GM12878 (cell line): ENCODE measurements at regions not wholly inside any gene's neighbourhood (a gene's known extent, or its start where the extent isn't known, plus 50 kb on each side); places are given as distances from the start of the nearest gene placed in this dataset.

Source experiments
- ATAC-seq: fragments of 200-7000 bp; cut with Tn5 transposase; 3 replicates; pipeline ENCODE4 v1.9.1; 2020; ENCODE audit warnings: mild to moderate bottlenecking, moderate library complexity
- BruUV-seq: library from RNA; stranded (reverse); fragments of 400-500 nt; replicated peaks from 2 replicates; lab custom pipeline; 2021; lab: Mats Ljungman, UMichigan
- CTCF ChIA-PET: fragments of 300-600 bp; sonication (Branson Sonifier 250); formaldehyde crosslinking; extraction: SDS; loops from one replicate; lab custom pipeline; 2021; ENCODE audit warnings: inconsistent platforms; lab: Yijun Ruan, JAX
- POLR2A ChIA-PET: fragments of 350-600 bp; formaldehyde crosslinking; extraction: SDS; loops from one replicate; lab custom pipeline; 2021; ENCODE audit warnings: inconsistent platforms; lab: Charles Lee
- RAD21 ChIA-PET: fragments of 300-600 bp; sonication (Branson Sonifier 250); formaldehyde crosslinking; loops from one replicate; lab custom pipeline; 2023; ENCODE audit warnings: antibody characterized with exemption; ENCODE audit not compliant: unreplicated experiment; lab: Charles Lee
- SMC1A ChIA-PET: fragments of 300-600 bp; sonication (Branson Sonifier 250); formaldehyde crosslinking; loops from one replicate; lab custom pipeline; 2023; ENCODE audit not compliant: unreplicated experiment, uncharacterized antibody; lab: Charles Lee
- DNase-seq: peaks from one replicate; pipeline ENCODE4 v3.0.0-alpha.2; 2011; ENCODE audit warnings: low read depth, low spot score
- FAIRE-seq: peaks from 3 replicates; lab custom pipeline; 2011; peaks lifted over from hg19 to GRCh38; lab: Jason Lieb, UNC
- H2AFZ ChIP-seq: 2 replicates; pipeline ENCODE4 v1.6.0; 2011; ENCODE audit warnings: low read depth, low read length, control low read depth; ENCODE audit not compliant: control insufficient read depth
- H3K27ac ChIP-seq: 2 replicates; pipeline ENCODE4 v1.5.1; 2011; ENCODE audit warnings: control low read depth; ENCODE audit not compliant: control insufficient read depth, insufficient read depth
- H3K27me3 ChIP-seq, 2 experiments: replicated peaks in 1 of 2; 2 replicates each; pipeline versions ENCODE4 v1.6.0 to v1.6.1; 2011; ENCODE audit warnings: low read length in 1 of 2; ENCODE audit not compliant: control insufficient read depth in 2 of 2, insufficient read depth in 2 of 2
- H3K36me3 ChIP-seq, 2 experiments: 2 replicates each; pipeline ENCODE4 v1.5.1; 2011; ENCODE audit warnings: low read length in 1 of 2; ENCODE audit not compliant: control insufficient read depth in 2 of 2, insufficient read depth in 2 of 2
- H3K4me1 ChIP-seq: 2 replicates; pipeline ENCODE4 v1.6.1; 2011; ENCODE audit warnings: mild to moderate bottlenecking, low read length, moderate library complexity, mixed read lengths; ENCODE audit not compliant: control insufficient read depth, insufficient read depth
- H3K4me2 ChIP-seq: 2 replicates; pipeline ENCODE4 v1.6.0; 2011; ENCODE audit warnings: control low read depth; ENCODE audit not compliant: control insufficient read depth, insufficient read depth
- H3K4me3 ChIP-seq: fragments of 200-600 bp; sonication (generic); 2 replicates; pipeline ENCODE4 v1.5.1; 2016
- H3K79me2 ChIP-seq: 2 replicates; pipeline ENCODE4 v1.6.0; 2011; ENCODE audit warnings: low read length; ENCODE audit not compliant: control insufficient read depth, insufficient read depth
- H3K9ac ChIP-seq: 2 replicates; pipeline ENCODE4 v1.8.0; 2011; ENCODE audit warnings: low read length, control low read depth, mixed read lengths; ENCODE audit not compliant: control insufficient read depth, insufficient read depth
- H3K9me3 ChIP-seq: replicated peaks from 3 replicates; pipeline ENCODE4 v1.5.1; 2011; ENCODE audit warnings: mild to moderate bottlenecking, low read length; ENCODE audit not compliant: control insufficient read depth, insufficient read depth
- H4K20me1 ChIP-seq: 2 replicates; pipeline ENCODE4 v1.6.0; 2011; ENCODE audit not compliant: control insufficient read depth, insufficient read depth
- CEBPZ ChIP-seq: fragments of 150-350 bp; IDR thresholded peaks from 2 replicates; pipeline ENCODE4 v1.6.1; 2016; ENCODE audit warnings: low read depth, low read length
- MTA3 ChIP-seq: IDR thresholded peaks from 2 replicates; pipeline ENCODE4 v1.6.1; 2012; ENCODE audit warnings: low read length, inconsistent platforms, borderline replicate concordance
- SIN3A ChIP-seq: IDR thresholded peaks from 2 replicates; pipeline ENCODE4 v1.6.1; 2012; ENCODE audit warnings: low read depth, low read length, improper control_type of control experiment
- WRNIP1 ChIP-seq: IDR thresholded peaks from 2 replicates; pipeline ENCODE4 v1.6.1; 2011; ENCODE audit warnings: low read depth, low read length, improper control_type of control experiment, borderline replicate concordance
- WGBS: methylation state at CpG from one replicate; pipeline ENCODE4 v1.1.6; 2016; ENCODE audit warnings: low lambda C conversion rate; ENCODE audit not compliant: insufficient replicate concordance, insufficient coverage; ENCODE audit errors: missing lambda C conversion rate; 5-methylcytosine and 5-hydroxymethylcytosine counted together
- in situ Hi-C: fragments of 300-500 bp; cut with MboI; formaldehyde crosslinking; loops from 9 replicates; pipeline ENCODE4 v1.14.3; 2018; ENCODE audit warnings: mixed read lengths
- intact Hi-C: fragments of 100-400 bp; cut with micrococcal nuclease; formaldehyde crosslinking; loops from one replicate; pipeline ENCODE4 v1.14.2; 2022; ENCODE audit not compliant: unreplicated experiment

GRCh38 chr15:79689030-79689429 is 207.8 kb downstream of the MTHFS start (continued):
- TF ChIP-seq MTA3 (no peak), WRNIP1 (no peak)

- POLR2A ChIA-PET = interaction anchor here (0.5 kb wide), 1 partner anchor 764 kb away, joined by 3 read pairs; no protein-coding TSS in a partner anchor
- no peaks in the 10 kb centered on the region for H3K9me3 ChIP-seq
- SMC1A ChIA-PET = no interaction called here
- no peak overlapping the region for H3K27ac ChIP-seq
- DNase-seq (no peak), ATAC-seq (no peak), FAIRE-seq (no peak)
- H3K79me2 ChIP-seq = no peaks in the 10 kb centered on the region
- no peak overlapping the region for H3K4me2 ChIP-seq
- no peak for TF ChIP-seq SIN3A
- TF ChIP-seq CEBPZ = no peak
- no peak overlapping the region for H3K4me3 ChIP-seq
- no peak overlapping the region for H3K9ac ChIP-seq
- intact Hi-C loops = loop anchor here (10.0 kb wide), 1 partner anchor 56 kb away; no protein-coding TSS in a partner anchor
- H3K36me3 ChIP-seq = no peaks in the 10 kb centered on the region
- H3K4me1 ChIP-seq = no peaks in the 10 kb centered on the region
- no peak overlapping the region for H2AFZ ChIP-seq
- WGBS = 22% methylated on average over 4 of the region's 4 CpGs
- CTCF ChIA-PET = interaction anchor here (1.1 kb wide), 1 partner anchor 153 kb away, joined by 3 read pairs; no protein-coding TSS in a partner anchor
- H4K20me1 ChIP-seq = no peaks in the 10 kb centered on the region
- BruUV-seq = no TSS peak
- RAD21 ChIA-PET = no interaction called here
- H3K27me3 ChIP-seq = no peaks in the 10 kb centered on the region
- in situ Hi-C loops = no loop called here
Measured at GRCh38 chr15:79700951-79701480, 195.8 kb downstream of the MTHFS start.
